Uterus (tissue), 3 donors: ENCODE measurements at regions not wholly inside any gene's neighbourhood (a gene's known extent, or its start where the extent isn't known, plus 50 kb on each side); places are given as distances from the start of the nearest gene placed in this dataset.

Source experiments
- DNase-seq, 2 donors: peaks; one replicate each; pipeline ENCODE4 v3.0.0-alpha.2; 2019 to 2020
- H3K27ac ChIP-seq, 2 donors: fragments of 200-600 bp; sonication (generic); 1 replicate in 1 of 2; 2 replicates in 1 of 2; pipeline ENCODE4 v1.5.1; 2016 to 2018
- H3K27me3 ChIP-seq, 2 donors: fragments of 200-600 bp; sonication (generic); one replicate each; pipeline ENCODE4 v1.5.1; 2018 to 2019; ENCODE audit warnings: control low read depth in 1 of 2
- H3K36me3 ChIP-seq, 2 donors: fragments of 200-600 bp; sonication (generic); one replicate each; pipeline ENCODE4 v1.5.1; 2019; ENCODE audit warnings: control low read depth in 1 of 2
- H3K4me1 ChIP-seq, 2 donors: fragments of 200-600 bp; sonication (generic); one replicate each; pipeline ENCODE4 v1.5.1; 2018 to 2019; ENCODE audit warnings: control low read depth in 1 of 2
- H3K4me3 ChIP-seq, 2 donors: fragments of 200-600 bp; sonication (generic); 1 replicate in 1 of 2; 2 replicates in 1 of 2; pipeline ENCODE4 v1.5.1; 2018 to 2019; ENCODE audit warnings: mild to moderate bottlenecking in 1 of 2
- H3K9me3 ChIP-seq, 2 donors: fragments of 200-600 bp; sonication (generic); one replicate each; pipeline ENCODE4 v1.5.1; 2019; ENCODE audit warnings: control low read depth in 1 of 2
- POLR2A ChIP-seq, 2 donors: fragments of 450-650 bp; IDR thresholded peaks; one replicate each; pipeline ENCODE4 v1.6.1; 2016; ENCODE audit warnings: antibody characterized with exemption in 2 of 2, mild to moderate bottlenecking in 1 of 2, moderate library complexity in 1 of 2
- intact Hi-C: fragments of 100-400 bp; cut with DNase I; formaldehyde crosslinking; loops from one replicate; pipeline ENCODE4 v1.15.1; 2023; ENCODE audit warnings: low total_unique reads
- TF ChIP-seq, protein P1 (sequence below), 4 experiments: fragments of 200-600 bp in 2 of 4; fragments of 450-650 bp in 2 of 4; sonication (generic) in 2 of 4; IDR thresholded peaks; one replicate each; pipeline ENCODE4 v1.5.1; 2016 to 2019; ENCODE audit warnings: antibody characterized with exemption in 4 of 4, mild to moderate bottlenecking in 2 of 4, moderate library complexity in 1 of 4
- donor health status: DM: yes; HTN: yes; CAD: no.

DNA sequence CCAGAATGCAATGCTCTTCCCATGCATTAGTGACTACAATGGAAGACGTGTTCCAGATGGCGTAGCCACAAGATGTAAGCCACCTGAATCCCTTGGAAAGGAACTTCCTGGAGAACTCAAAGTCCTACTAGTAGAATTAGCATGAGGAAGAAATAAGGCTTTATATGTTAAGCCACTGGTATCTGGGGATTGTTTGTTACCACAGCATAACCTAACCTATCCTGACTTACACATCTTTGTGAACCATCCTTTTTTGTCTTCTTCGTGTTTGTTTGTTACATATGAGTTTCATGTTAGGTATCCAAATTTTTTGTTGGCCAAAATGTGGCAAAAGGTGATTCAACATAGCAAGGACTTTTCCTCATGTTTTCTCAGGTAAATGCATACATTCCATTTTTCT, 188.9 kb downstream of the C1D start:
- Histone ChIP-seq H3K4me1 (no peaks in the 10 kb centered on the region), H3K4me3 (no peak overlapping the region), H3K36me3 (no peaks in the 10 kb centered on the region), H3K9me3 (no peaks in the 10 kb centered on the region), H3K27ac (no peak overlapping the region), H3K27me3 (no peaks in the 10 kb centered on the region)
- TF ChIP-seq, protein P1, sequence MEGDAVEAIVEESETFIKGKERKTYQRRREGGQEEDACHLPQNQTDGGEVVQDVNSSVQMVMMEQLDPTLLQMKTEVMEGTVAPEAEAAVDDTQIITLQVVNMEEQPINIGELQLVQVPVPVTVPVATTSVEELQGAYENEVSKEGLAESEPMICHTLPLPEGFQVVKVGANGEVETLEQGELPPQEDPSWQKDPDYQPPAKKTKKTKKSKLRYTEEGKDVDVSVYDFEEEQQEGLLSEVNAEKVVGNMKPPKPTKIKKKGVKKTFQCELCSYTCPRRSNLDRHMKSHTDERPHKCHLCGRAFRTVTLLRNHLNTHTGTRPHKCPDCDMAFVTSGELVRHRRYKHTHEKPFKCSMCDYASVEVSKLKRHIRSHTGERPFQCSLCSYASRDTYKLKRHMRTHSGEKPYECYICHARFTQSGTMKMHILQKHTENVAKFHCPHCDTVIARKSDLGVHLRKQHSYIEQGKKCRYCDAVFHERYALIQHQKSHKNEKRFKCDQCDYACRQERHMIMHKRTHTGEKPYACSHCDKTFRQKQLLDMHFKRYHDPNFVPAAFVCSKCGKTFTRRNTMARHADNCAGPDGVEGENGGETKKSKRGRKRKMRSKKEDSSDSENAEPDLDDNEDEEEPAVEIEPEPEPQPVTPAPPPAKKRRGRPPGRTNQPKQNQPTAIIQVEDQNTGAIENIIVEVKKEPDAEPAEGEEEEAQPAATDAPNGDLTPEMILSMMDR (IDR thresholded peaks at IDR 0.05) = no peak
- no peak for TF ChIP-seq POLR2A (IDR thresholded peaks at IDR 0.05)
- DNase-seq = no peak
- intact Hi-C loops = no loop called here

DNA sequence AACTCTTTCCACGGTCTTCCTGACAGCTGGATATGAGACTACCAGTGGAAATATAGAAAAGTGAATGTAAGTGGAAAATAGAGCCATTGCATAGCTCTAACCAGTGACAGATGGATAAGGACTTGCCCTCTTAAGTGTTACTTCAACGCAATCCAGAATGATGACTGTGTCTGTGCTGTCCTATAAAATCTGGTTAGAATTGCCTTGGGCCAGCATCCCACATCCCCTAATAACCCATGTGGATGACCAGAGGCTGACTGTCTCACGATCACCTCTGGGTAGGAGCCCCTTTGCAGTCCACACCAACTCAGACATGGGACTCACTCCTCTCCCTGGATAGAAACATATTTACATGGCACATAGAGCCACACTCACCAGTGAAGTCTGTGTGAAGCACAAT, 186.6 kb downstream of the C1D start:
- H3K27ac ChIP-seq = no peak overlapping the region
- H3K4me3 ChIP-seq = no peak overlapping the region
- no peaks in the 10 kb centered on the region for H3K4me1 ChIP-seq
- H3K36me3 ChIP-seq = no peaks in the 10 kb centered on the region
- no peak for TF ChIP-seq POLR2A (IDR thresholded peaks at IDR 0.05)
- TF ChIP-seq, protein P1 (IDR thresholded peaks at IDR 0.05) = no peak
- no peaks in the 10 kb centered on the region for H3K27me3 ChIP-seq
- H3K9me3 ChIP-seq = no peaks in the 10 kb centered on the region
- intact Hi-C loops = no loop called here
- no peak for DNase-seq

DNA sequence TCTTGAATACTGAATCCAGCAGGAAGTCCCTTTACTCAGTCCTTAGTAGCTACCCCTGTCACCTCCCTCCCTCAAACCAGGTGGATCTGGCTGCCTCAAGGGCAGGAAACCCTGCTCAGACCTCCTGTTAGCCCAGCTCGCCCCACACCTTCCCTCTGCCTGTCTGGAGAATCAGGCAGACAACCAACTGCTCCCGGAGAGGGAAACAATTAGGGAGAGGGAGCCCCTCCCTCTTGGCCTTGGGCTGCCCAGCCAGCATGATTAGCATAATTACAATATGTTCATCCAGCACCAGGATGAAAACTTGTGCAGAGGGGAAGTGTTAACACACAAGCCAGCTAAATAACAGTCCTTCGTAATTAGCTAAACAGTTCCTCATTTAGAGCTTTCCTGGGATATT, 185.5 kb downstream of the C1D start:
- Histone ChIP-seq H3K4me3 (no peak overlapping the region), H3K9me3 (no peaks in the 10 kb centered on the region), H3K4me1 (no peaks in the 10 kb centered on the region), H3K27me3 (no peaks in the 10 kb centered on the region), H3K36me3 (no peaks in the 10 kb centered on the region), H3K27ac (no peak overlapping the region)
- intact Hi-C loops = no loop called here
- TF ChIP-seq POLR2A (IDR thresholded peaks at IDR 0.05) = no peak
- TF ChIP-seq, protein P1 (IDR thresholded peaks at IDR 0.05) = no peak
- DNase-seq = no peak

DNA sequence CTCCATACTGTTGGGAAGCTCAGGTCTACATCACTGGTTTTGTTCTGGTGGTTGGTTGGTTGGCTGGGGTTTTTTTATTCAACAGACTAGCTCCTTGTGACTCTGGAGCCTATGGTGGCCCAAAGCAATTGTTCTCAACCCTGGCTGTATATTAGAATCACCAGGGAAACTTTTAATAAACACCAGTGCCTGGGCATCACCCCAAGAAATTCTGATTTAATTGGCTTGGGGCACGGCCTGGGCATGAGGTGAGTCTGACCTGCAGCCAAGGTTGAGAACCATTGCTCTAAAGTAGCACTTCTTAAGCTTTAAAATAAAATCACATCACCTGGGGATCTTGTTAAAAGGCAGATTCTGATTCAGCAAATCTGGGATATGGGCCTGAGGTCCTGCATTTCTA, 184.1 kb downstream of the C1D start:
- Histone ChIP-seq H3K27ac (no peak overlapping the region), H3K27me3 (no peaks in the 10 kb centered on the region), H3K4me1 (no peaks in the 10 kb centered on the region), H3K4me3 (no peak overlapping the region), H3K36me3 (no peaks in the 10 kb centered on the region), H3K9me3 (no peaks in the 10 kb centered on the region)
- intact Hi-C loops = no loop called here
- no peak for DNase-seq
- TF ChIP-seq, protein P1 (IDR thresholded peaks at IDR 0.05) = no peak
- no peak for TF ChIP-seq POLR2A (IDR thresholded peaks at IDR 0.05)

DNA sequence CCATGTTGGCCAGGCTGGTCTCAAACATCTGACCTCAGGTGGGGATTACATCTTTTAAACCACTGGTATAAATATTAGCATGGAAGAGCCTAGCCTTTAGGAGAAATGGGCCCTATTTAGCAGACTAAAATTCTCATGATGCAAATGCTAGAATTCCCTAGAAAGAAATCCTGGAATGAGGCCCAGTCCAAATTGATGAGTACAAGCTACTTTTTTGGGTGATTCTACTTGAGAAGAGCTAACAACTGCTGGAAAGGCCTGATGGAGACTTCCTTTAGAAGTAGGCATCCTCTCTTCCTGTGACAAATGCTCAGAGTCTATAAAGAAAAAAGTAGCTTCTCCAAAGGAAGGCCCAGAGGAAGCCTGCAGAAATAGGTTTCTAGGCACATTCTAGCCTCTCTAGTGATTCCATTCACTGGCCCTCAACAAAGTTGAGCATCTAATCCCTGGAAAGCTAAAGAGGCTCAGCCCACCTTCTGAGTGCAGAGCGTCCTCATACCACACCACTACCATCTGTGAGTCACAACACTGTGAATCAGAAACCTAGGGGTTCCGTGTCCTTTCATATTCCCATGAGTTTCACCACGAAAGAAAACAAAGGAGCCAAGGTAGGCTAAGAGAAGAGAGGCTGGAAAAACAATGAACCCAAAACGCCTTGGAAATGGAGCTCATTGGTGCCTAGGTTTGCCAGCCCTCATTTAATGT, 183.1 kb downstream of the C1D start:
- no peaks in the 10 kb centered on the region for H3K36me3 ChIP-seq
- no peaks in the 10 kb centered on the region for H3K4me1 ChIP-seq
- H3K9me3 ChIP-seq = no peaks in the 10 kb centered on the region
- DNase-seq = no peak
- TF ChIP-seq, protein P1 (IDR thresholded peaks at IDR 0.05) = no peak
- TF ChIP-seq POLR2A (IDR thresholded peaks at IDR 0.05) = no peak
- H3K27me3 ChIP-seq = no peaks in the 10 kb centered on the region
- intact Hi-C loops = no loop called here
- H3K27ac ChIP-seq = no peak overlapping the region
- no peak overlapping the region for H3K4me3 ChIP-seq
